ENCODE measurements at regions not wholly inside any gene's neighbourhood (a gene's known extent, or its start where the extent isn't known, plus 50 kb on each side); places are given as distances from the start of the nearest gene placed in this dataset.

DNA sequence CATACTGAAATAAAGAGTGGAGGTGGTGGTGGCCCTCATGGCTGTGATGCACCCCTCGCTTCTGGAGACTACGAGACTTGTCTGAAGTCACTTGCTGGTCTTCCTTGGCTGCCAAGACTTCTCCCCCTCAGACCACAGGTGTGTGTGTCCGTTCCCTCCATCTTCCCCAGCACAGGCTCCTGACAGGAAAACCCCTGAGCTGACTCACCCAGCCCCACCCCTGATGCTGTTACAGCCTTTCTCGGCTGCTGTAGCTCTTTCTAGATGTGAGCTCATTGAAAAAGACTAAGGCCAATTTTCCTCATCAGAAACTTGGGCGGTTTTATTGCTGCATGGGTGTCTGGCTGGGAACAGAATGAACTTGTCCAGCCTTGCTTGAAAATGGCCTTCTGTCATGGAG is 296.9 kb downstream of the TMEM114 start:
- 35 to 46% methylated on average over 5 of the region's 5 CpGs for WGBS, 2 donors
- no peaks in the 10 kb centered on the region for H3K9me3 ChIP-seq
- H3K27ac ChIP-seq = no peak overlapping the region
- no peak overlapping the region for H3K4me3 ChIP-seq
- DNase-seq = no peak
- TF ChIP-seq, protein P1, sequence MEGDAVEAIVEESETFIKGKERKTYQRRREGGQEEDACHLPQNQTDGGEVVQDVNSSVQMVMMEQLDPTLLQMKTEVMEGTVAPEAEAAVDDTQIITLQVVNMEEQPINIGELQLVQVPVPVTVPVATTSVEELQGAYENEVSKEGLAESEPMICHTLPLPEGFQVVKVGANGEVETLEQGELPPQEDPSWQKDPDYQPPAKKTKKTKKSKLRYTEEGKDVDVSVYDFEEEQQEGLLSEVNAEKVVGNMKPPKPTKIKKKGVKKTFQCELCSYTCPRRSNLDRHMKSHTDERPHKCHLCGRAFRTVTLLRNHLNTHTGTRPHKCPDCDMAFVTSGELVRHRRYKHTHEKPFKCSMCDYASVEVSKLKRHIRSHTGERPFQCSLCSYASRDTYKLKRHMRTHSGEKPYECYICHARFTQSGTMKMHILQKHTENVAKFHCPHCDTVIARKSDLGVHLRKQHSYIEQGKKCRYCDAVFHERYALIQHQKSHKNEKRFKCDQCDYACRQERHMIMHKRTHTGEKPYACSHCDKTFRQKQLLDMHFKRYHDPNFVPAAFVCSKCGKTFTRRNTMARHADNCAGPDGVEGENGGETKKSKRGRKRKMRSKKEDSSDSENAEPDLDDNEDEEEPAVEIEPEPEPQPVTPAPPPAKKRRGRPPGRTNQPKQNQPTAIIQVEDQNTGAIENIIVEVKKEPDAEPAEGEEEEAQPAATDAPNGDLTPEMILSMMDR (IDR thresholded peaks at IDR 0.05) = no peak
- TF ChIP-seq POLR2A (IDR thresholded peaks at IDR 0.05) = no peak
- H3K4me1 ChIP-seq = no peaks in the 10 kb centered on the region
- no peaks in the 10 kb centered on the region for H3K36me3 ChIP-seq
- H3K27me3 ChIP-seq = no peaks in the 10 kb centered on the region
- intact Hi-C loops (cut with DNase I) = no loop called here

DNA sequence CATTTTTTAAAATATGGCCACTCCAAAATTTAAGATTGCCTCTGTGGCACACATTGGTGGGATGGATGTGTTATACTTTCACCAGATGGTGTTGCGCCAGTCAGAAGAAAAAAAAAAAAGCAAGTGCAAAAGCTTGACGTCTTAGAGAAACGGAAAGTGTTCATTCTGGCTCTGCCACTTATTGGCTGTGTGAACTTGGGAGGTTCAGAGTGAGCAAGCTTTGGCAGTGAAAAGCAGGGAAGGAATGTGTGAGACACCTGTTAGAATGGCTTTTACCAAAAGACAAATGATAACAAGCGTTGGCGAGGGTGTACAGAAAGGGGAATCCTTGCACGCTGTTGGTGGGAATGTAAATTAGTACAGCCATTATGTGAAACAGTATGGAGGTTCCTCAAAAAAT is 298.0 kb downstream of the TMEM114 start:
- DNase-seq = no peak
- H3K9me3 ChIP-seq = no peaks in the 10 kb centered on the region
- intact Hi-C loops (cut with DNase I) = no loop called here
- H3K4me3 ChIP-seq = no peak overlapping the region
- no peak for TF ChIP-seq POLR2A (IDR thresholded peaks at IDR 0.05)
- TF ChIP-seq, protein P1 (IDR thresholded peaks at IDR 0.05) = no peak
- H3K27me3 ChIP-seq = no peaks in the 10 kb centered on the region
- H3K36me3 ChIP-seq = no peaks in the 10 kb centered on the region
- no peak overlapping the region for H3K27ac ChIP-seq
- 85 to 86% methylated on average over 6 of the region's 6 CpGs for WGBS, 2 donors
- H3K4me1 ChIP-seq = no peaks in the 10 kb centered on the region

DNA sequence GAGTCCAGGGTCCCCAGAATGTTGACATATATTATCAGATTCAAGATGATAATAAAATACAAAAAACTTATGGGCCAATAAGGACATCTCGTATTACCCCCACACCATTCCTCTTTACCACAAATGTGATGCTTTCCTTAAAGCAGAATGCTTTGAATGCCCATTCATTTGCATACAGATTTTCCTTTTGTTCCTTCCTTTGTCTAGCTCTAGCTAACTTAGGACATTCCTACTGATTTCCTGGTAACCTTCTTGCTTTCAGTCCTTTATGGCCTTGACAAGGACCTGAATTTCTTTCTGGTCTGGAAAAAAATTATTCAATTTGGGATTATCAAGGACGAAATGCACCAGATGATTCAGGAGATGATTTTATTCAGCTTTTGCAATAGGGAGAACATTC is 304.0 kb downstream of the TMEM114 start:
- Histone ChIP-seq H3K36me3 (no peaks in the 10 kb centered on the region), H3K27me3 (no peaks in the 10 kb centered on the region), H3K4me3 (no peak overlapping the region), H3K4me1 (no peaks in the 10 kb centered on the region), H3K27ac (no peak overlapping the region), H3K9me3 (no peaks in the 10 kb centered on the region)
- 50 to 56% methylated on average over 2 of the region's 2 CpGs for WGBS, 2 donors
- DNase-seq = no peak
- TF ChIP-seq, protein P1 (IDR thresholded peaks at IDR 0.05) = no peak
- TF ChIP-seq POLR2A (IDR thresholded peaks at IDR 0.05) = no peak
- intact Hi-C loops (cut with DNase I) = no loop called here

DNA sequence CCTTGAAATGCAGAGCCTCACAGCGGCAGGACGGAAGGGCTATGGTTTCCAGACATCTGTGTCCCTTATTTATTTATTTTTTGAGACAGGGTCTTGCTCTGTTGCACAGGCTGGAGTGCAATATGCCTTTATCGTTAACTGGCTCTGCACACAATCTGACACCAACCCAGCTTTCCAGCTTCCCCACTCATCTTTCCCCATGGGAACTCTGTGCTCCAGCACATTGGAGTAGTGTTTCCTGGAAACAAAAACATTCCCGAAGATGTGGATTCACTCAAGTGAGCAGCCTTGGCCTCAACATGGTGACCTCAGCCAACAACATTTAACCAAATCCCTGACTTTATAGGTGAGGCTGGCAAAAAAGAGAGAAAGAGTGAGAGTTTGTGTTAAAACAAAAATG is 307.1 kb downstream of the TMEM114 start:
- DNase-seq = no peak
- 50 to 78% methylated on average over 4 of the region's 4 CpGs for WGBS, 2 donors
- no peaks in the 10 kb centered on the region for H3K9me3 ChIP-seq
- H3K4me3 ChIP-seq = no peak overlapping the region
- H3K36me3 ChIP-seq = no peaks in the 10 kb centered on the region
- TF ChIP-seq, protein P1 (IDR thresholded peaks at IDR 0.05) = no peak
- no peak for TF ChIP-seq POLR2A (IDR thresholded peaks at IDR 0.05)
- H3K27me3 ChIP-seq = no peaks in the 10 kb centered on the region
- H3K4me1 ChIP-seq = no peaks in the 10 kb centered on the region
- H3K27ac ChIP-seq = no peak overlapping the region
- intact Hi-C loops (cut with DNase I) = no loop called here

DNA sequence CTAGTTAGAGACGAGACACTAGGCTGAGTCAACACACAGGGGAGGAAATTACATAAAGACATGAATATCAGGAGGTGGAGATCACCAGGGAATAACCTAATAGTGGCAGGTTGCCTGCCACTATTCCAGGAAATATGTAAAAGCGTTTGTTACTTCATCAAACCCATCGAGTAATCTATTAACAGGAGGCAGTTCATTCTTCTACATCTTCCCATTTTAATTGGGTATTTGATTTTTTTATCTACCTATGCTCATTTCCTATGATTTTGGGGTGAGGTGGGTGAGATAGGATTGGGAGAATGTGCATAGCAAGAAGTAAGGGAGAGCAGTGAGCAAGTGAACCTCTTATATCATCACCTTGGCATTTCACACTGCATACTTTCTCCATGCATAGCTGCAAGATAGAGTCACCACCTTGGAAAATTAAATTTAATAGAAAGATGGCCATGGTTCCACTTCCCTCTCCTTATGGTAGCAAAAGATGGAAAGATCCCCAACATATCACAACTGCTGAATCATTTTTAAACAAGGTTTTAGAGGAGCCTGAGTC is 312.2 kb downstream of the TMEM114 start:
- Histone ChIP-seq H3K36me3 (no peaks in the 10 kb centered on the region), H3K27ac (no peak overlapping the region), H3K4me3 (no peak overlapping the region), H3K4me1 (no peaks in the 10 kb centered on the region), H3K27me3 (no peaks in the 10 kb centered on the region), H3K9me3 (no peaks in the 10 kb centered on the region)
- WGBS, 2 donors = 36 to 55% methylated on average over 3 of the region's 3 CpGs
- TF ChIP-seq, protein P1 (IDR thresholded peaks at IDR 0.05) = no peak
- no peak for TF ChIP-seq POLR2A (IDR thresholded peaks at IDR 0.05)
- DNase-seq = no peak
- intact Hi-C loops (cut with DNase I) = no loop called here
